HCT116 (cell line): ENCODE measurements at regions not wholly inside any gene's neighbourhood (a gene's known extent, or its start where the extent isn't known, plus 50 kb on each side); places are given as distances from the start of the nearest gene placed in this dataset.
A peak's percentile ranks its signal among the peaks of the same experiment; 100 is the strongest.

Source experiments
- ELF1 ChIP-seq: IDR thresholded peaks from 2 replicates; pipeline ENCODE4 v1.6.1; 2012; ENCODE audit warnings: low read depth, borderline replicate concordance
- EZH2 ChIP-seq: fragments of 200-600 bp; sonication (generic); IDR thresholded peaks from 2 replicates; pipeline ENCODE4 v1.6.1; 2017; ENCODE audit warnings: antibody characterized with exemption, mixed run types
- FOSL1 ChIP-seq: IDR thresholded peaks from 2 replicates; pipeline ENCODE4 v1.6.1; 2012; ENCODE audit warnings: low read depth
- POLR2A ChIP-seq: IDR thresholded peaks from 2 replicates; pipeline ENCODE4 v1.7.0; 2011; ENCODE audit warnings: borderline replicate concordance; ENCODE audit not compliant: insufficient read depth, insufficient read length; ENCODE audit errors: extremely low read depth
- ZNF274 ChIP-seq: fragments of 200-500 bp; sonication (Bioruptor generic); IDR thresholded peaks from 2 replicates; pipeline ENCODE4 v1.6.1; 2014; ENCODE audit warnings: mild to moderate bottlenecking, low read depth, low read length, inconsistent platforms
- TF ChIP-seq, protein P1 (sequence below): IDR thresholded peaks from 2 replicates; pipeline ENCODE4 v1.6.1; 2011; ENCODE audit warnings: mild to moderate bottlenecking, low read length, moderate library complexity; ENCODE audit not compliant: insufficient replicate concordance; ENCODE audit errors: extremely low read depth
- TF ChIP-seq, protein P2 (sequence below), 3 experiments: fragments of 200-600 bp in 1 of 3; sonication (generic) in 1 of 3; IDR thresholded peaks in 2 of 3; conservative IDR thresholded peaks in 1 of 3; 2 replicates each; pipeline ENCODE4 v1.5.1; 2012 to 2017; ENCODE audit warnings: low read depth in 2 of 3, low read length in 2 of 3, antibody characterized with exemption in 1 of 3, borderline replicate concordance in 1 of 3, control low read depth in 1 of 3, mild to moderate bottlenecking in 1 of 3, mixed read lengths in 1 of 3, mixed run types in 1 of 3, moderate library complexity in 1 of 3; ENCODE audit not compliant: insufficient read depth in 1 of 3

DNA sequence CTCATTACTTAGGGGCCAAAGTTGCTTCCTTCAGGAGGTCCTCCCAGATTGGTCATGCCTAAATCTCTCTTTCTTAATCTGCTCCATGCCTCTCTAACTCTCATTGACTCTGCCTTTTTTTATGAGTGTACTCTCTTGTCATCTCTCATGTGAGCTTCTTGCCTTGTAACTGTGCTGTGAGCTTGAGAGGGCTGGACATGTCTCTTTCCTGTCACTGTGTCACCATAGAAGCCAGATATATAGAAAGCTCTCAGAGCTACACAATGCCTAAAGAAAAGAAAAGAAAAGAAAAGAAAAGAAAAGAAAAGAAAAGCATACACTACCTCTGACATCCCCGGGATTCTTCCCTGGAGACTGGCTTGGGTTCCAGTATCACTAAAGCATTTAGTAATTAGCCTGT is 161.5 kb upstream of the SKOR2 start:
- TF ChIP-seq, protein P1, sequence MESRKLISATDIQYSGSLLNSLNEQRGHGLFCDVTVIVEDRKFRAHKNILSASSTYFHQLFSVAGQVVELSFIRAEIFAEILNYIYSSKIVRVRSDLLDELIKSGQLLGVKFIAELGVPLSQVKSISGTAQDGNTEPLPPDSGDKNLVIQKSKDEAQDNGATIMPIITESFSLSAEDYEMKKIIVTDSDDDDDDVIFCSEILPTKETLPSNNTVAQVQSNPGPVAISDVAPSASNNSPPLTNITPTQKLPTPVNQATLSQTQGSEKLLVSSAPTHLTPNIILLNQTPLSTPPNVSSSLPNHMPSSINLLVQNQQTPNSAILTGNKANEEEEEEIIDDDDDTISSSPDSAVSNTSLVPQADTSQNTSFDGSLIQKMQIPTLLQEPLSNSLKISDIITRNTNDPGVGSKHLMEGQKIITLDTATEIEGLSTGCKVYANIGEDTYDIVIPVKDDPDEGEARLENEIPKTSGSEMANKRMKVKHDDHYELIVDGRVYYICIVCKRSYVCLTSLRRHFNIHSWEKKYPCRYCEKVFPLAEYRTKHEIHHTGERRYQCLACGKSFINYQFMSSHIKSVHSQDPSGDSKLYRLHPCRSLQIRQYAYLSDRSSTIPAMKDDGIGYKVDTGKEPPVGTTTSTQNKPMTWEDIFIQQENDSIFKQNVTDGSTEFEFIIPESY: no peak
- TF ChIP-seq, protein P2, sequence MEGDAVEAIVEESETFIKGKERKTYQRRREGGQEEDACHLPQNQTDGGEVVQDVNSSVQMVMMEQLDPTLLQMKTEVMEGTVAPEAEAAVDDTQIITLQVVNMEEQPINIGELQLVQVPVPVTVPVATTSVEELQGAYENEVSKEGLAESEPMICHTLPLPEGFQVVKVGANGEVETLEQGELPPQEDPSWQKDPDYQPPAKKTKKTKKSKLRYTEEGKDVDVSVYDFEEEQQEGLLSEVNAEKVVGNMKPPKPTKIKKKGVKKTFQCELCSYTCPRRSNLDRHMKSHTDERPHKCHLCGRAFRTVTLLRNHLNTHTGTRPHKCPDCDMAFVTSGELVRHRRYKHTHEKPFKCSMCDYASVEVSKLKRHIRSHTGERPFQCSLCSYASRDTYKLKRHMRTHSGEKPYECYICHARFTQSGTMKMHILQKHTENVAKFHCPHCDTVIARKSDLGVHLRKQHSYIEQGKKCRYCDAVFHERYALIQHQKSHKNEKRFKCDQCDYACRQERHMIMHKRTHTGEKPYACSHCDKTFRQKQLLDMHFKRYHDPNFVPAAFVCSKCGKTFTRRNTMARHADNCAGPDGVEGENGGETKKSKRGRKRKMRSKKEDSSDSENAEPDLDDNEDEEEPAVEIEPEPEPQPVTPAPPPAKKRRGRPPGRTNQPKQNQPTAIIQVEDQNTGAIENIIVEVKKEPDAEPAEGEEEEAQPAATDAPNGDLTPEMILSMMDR (IDR thresholded peaks at IDR 0.05 in 2 of 3, conservative IDR thresholded peaks at IDR 0.05 in 1 of 3; ENCODE audit: borderline replicate concordance in 1 of 3, insufficient read depth in 1 of 3, low read depth in 2 of 3, low read length in 2 of 3): no peak
- TF ChIP-seq FOSL1 (no peak), POLR2A (no peak), ELF1 (no peak), ZNF274 (no peak), EZH2 (peak; percentile 63; the same call in 1 of the 2 replicates)
